ENCODE measurements at regions not wholly inside any gene's neighbourhood (a gene's known extent, or its start where the extent isn't known, plus 50 kb on each side); places are given as distances from the start of the nearest gene placed in this dataset.
"Not testable (repeated sequence)": the region's sequence is repeated elsewhere in the genome, so short reads cannot be mapped to it uniquely, and the experiment has no call there.

DNA sequence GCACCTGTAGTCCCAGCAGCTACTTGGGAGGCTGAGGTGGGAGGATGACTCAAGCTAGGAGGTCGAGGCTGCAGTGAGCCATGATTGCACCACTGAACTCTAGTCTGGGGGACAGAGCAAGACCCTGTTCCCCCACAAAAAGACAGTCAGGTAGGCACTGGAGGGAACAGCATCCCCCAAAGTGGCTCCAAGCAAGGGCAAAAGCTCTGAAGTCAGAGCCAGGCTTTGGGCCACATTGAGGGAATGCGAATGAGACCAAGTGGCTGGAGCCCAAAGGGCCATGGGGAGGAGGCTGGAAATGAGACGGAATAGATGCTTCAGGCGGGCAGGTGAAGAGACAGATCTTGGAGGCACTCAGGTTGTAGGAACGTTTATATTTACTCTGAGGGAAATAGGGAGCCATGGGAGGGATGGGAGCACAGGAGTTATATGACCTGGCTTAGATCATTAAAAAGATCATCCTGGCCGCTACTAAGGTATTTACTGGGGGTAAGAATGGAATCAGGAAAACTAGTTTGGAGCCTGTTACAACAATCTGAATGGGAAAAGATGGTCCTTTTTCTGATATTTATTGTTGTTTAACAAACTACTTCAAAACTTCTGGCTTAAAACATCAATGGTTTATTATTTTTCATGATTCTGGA, 229.6 kb upstream of the ZNF217 start:
- FAIRE-seq (no peak), DNase-seq (ENCODE audit: low spot score in 2 of 2) (no peak)

DNA sequence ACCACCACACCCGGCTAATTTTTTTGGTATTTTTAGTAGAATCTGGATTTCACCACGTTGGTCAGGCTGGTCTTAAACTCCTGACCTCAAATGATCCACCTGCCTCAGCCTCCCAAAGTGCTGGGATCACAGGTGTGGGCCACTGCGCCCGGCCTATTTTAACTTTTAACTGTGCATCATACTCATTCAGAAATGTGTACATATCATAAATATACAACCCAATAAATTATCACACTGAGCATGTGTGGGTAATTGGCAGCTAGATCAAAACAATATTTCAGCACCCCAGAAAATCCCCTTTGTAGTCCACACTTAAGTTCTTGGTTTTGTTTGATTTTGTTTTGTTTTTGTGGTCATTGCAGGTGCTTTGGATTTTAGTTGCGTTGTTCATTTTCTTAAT, 228.9 kb upstream of the ZNF217 start:
- DNase-seq (ENCODE audit: low spot score in 2 of 2) = no peak
- no peak for FAIRE-seq

DNA sequence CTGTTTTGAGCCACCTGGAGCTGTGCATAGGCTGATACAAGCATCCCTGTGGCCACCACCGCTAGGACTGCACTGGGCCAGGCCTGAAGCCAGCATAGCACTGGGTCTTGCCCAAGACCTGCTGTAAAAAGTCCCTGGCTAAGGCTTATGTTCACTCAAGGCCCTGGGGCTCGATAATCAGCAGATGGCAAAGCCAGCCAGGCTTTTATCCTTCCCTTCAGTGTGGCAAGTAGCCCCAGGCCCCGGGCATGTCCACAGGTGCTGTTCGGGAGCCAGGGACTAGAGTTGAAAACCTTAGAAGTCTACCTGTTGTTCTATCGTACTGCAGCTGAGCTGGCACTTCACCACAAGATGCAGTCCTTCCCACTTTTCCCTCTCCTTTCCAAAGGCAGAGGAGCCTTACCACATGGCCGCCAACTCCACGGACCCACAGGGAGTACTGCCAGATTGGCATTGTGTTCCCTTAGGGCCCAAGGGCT, 226.4 kb upstream of the ZNF217 start:
- FAIRE-seq (no peak), DNase-seq (ENCODE audit: low spot score in 2 of 2) (no peak)

DNA sequence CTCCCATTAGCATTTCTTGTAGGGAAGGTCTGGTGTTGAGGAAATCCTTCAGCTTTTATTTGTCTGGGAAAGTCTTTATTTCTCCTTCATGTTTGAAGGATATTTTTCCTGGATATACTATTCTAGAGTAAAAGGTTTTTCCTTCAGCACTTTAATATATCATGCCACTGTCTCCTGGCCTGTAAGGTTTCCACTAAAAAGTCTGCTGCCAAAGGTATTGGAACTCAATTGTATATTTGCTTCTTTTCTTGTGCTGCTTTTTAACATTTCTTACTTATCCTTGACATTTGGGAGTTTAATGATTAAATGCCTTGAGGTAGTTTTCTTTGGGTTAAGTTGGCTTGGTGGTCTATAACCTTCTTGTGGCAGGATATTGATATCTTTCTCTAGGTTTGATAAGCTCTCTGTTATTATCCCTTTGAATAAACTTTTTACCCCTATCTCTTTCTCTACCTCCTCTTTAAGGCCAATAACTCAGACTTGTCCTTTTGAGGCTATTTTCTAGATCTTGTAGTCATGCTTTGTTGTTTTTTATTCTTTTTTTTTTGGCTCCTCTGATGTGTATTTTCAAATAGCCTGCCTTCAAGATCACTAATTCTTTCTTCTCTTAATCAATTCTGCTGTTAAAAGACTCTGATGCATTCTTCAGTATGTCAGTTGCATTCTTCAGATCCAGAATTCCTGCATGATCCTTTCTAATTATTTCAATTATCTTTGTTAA, 225.0 kb upstream of the ZNF217 start:
- FAIRE-seq (no peak), DNase-seq (ENCODE audit: low spot score in 2 of 2) (no peak)

DNA sequence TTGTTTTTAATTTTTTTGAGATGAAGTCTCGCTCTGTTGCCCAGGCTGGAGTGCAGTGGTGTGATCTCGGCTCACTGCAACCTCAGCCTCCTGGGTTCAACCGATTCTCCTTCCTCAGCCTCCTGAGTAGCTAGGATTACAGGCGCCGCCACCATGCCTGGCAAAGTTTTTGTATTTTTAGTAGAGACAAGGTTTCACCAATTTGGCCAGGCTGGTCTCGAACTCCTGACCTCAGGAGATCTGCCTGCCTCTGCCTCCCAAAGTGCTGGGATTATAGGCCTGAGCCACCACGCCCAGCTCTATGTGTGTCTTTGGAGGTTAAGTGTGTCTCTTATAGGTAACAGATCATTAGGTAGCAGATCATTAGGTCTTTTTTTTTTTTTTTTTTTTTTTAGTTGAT, 223.9 kb upstream of the ZNF217 start:
- not testable (repeated sequence) for FAIRE-seq; DNase-seq (ENCODE audit: low spot score in 2 of 2)

DNA sequence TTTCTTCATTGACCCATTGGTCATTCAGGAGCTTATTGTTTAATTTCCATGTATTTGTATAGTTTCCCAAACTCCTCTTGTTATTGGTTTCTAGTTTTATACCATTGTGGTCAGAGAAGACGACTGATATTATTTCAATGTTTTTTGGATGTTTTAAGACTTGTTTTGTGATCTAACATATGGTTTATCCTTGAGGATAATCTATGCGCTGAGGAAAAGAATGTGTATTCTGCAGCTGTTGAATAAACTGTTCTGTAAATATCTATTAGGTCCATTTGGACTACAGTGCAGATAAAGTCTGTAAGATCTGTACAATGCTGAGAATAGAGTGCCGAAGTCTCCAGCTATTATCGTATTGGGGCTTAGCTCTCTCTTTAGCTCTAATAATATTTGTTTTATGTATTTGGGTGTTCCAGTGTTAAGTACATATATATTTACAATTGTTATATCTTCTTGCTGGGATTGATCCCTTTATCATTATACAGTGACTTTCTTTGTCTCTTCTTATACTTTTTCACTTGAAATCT, 223.3 kb upstream of the ZNF217 start:
- FAIRE-seq (no peak), DNase-seq (ENCODE audit: low spot score in 2 of 2) (no peak)

DNA sequence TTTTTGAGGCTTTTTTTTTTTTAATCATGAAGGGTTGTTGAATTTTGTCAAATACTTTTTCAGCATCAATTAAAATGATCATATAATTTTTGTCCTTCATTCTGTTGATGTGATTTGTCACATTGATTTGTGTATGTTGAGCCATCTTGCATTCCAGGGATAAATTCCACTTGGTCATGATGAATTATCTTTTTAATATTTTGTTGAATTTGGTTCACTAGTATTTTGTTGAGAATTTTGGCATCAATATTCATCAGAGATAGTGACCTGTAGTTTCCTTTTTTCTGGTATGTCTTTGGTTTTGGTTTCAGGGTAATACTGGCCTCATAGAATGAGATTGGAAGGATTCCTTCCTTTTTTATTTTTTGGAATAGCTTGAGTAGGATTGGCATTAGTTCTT, 221.9 kb upstream of the ZNF217 start:
- DNase-seq (ENCODE audit: low spot score in 2 of 2) = no peak
- FAIRE-seq = no peak

DNA sequence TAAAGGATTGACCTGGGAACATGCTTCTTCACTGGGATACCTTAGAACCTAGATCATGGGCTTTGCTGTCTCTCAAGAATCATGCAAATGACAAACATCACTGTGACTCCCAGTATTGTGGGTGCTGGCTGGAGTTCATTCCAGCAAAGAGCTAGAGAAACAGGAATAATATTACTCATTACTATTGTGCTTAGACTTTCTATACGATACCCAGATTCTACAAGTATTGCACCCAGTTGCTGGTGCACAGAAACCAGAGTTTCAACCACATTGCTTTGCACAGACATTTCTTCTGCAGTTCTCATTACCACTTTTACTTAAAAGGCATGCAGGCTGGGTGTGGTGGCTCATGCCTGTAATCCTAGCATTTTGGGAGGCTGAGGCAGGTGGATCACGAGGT, 220.4 kb upstream of the ZNF217 start:
- FAIRE-seq (no peak), DNase-seq (ENCODE audit: low spot score in 2 of 2) (no peak)

DNA sequence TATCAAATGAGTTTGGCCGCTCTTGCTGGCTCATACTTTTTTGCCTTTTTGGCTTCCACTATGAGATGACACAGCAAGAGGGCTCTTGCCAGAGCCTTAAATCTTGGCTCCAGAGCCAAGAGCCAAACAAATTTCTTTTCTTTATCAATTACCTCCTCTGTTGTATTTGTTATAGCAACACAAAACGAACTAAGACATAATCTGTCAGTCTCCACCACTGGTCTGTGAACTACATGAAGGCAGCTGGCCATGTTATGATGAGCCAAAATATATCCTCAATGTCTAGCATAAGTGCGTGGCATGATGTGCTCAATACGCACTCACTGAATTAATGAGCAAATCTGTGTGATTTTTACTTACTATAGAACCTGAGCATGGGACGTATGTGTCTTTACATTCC, 220.0 kb upstream of the ZNF217 start:
- FAIRE-seq (no peak), DNase-seq (ENCODE audit: low spot score in 2 of 2) (no peak)

DNA sequence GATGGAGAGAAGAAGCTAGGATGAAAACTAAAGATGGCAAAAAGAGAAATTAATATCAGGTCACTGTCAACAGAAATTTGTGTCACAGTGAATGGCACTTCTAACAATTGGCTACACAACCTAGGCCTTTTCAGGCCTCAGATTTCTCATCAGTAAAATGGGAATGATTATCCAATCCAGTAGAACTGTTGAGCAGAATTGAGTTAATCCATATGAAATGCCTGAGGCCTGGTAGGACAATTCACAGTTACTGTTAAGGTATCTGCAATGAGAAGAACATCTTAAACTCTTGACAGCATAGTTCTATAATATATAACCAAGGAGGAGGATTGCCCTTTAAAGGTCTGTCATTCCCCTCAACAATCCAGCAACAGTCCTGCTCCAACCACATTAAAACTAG, 217.9 kb upstream of the ZNF217 start:
- DNase-seq (ENCODE audit: low spot score in 2 of 2) (no peak), FAIRE-seq (no peak)

DNA sequence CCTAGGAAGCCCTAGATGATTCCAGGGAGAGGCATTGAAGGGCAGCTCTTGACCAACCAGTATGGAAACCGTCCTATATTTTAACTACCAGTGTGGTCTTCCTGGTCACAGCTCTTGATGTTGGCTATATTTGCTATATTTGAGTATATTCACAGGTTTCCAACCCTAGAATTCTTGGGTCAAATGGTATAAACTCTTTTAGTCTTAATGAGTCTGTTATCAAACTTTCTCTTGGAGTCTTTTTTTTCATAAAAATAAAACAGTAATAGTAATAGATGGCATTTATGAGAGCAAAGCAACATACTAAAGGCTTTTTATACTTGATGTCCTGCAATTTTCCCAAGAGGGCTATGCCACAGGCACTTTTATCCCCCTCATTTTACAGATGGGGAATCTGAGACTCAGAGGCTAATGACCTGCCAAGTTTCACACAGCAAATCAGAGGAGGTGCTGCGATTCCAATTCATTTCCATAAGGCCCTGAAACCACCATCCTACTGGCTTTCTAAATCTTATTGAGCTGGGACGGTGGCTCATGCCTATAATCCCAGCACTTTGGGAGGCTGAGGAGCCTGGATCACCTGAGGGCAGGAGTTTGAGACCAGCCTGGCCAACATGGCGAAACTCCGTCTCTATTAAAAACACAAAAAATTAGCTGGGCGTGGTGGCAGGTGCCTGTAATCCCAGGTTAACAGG, 217.2 kb upstream of the ZNF217 start:
- DNase-seq (ENCODE audit: low spot score in 2 of 2) (no peak), FAIRE-seq (no peak)

DNA sequence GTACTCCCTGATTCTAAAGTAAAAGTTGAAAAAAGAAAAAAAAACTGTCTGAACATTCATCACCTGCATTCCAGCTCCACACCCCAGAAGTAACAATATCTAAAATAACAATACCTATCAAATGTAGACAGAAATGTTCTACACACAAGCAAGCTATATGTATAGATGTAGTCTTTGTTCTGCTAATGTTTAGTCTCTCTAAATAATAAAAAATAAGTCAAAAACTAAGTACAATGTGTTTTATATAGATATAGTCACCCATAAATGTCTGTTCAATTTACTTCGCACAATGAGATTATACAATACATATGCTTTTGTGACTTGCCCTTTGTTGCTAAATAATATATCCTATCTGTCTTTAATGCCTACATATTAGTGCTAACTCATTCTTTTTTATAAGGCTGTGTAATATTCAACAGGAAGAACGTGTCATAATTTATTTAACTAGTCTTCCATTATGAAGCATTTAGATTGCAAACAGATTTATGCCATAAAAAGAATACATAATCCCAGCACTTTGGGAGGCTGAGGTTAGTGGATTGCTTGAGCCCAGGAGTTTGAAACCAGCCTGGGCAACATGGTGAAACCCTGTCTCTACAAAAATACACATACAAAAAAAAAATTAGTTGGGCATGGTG, 216.2 kb upstream of the ZNF217 start:
- FAIRE-seq = no peak

DNA sequence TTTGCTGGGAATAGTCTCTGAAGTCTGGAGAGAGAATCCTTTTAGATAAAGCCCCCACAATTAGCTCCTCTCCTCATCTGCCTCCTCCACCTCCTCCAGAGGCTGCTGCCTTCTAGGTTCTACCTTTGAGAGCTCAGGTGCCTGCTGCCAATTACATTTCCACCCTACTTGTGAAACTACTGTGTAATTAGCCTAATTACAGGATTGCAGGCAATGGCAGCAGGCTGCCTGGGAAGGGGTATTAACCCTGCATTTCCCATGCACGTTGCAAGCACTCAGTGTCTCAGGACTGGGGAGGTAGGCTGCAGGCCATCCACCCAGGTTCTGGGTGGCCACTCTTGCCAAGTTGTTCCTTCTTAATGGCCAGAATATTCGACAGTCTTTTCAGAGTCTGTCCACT, 215.6 kb upstream of the ZNF217 start:
- FAIRE-seq (no peak), DNase-seq (ENCODE audit: low spot score in 2 of 2) (no peak)

More for the DNA sequence above, 216.2 kb upstream of the ZNF217 start:
- no peak for DNase-seq (ENCODE audit: low spot score in 2 of 2)

DNA sequence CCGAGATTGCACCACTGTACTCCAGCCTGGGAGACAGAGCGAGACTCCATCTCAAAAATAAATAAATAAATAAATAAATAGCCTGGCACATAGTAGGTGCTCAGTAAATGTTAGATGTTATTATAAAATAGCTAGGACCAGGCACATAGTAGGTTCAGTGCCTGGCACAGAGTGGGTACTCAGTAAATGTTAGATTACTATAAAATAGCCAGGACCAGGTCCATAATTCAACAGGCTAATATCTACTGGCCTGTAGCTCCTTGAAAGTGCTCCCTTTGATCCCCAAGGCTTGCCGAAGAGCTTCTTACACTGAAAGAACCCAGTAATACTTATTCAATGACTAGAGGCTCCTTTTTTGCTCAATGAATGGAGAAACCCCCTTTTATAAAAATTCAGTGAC, 215.1 kb upstream of the ZNF217 start:
- FAIRE-seq (no peak), DNase-seq (ENCODE audit: low spot score in 2 of 2) (no peak)

DNA sequence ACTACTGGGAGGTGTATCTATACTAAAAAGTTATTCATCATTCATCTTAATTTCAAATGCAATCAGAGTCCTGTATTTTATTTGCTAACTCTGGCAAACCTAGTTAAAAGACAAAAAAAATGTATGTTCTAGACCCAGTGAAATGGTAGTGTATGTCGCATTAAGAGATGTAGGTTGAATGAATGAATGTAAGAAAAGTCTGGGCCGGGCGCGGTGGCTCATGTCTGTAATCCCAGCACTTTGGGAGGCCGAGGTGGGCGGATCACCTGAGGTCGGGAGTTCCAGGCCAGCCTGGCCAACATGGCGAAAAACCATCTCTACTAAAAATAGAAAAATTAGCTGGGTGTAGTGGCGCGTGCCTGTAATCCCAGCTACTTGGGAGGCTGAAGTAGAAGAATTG, 214.7 kb upstream of the ZNF217 start:
- not testable (repeated sequence) for DNase-seq (ENCODE audit: low spot score in 2 of 2); FAIRE-seq

DNA sequence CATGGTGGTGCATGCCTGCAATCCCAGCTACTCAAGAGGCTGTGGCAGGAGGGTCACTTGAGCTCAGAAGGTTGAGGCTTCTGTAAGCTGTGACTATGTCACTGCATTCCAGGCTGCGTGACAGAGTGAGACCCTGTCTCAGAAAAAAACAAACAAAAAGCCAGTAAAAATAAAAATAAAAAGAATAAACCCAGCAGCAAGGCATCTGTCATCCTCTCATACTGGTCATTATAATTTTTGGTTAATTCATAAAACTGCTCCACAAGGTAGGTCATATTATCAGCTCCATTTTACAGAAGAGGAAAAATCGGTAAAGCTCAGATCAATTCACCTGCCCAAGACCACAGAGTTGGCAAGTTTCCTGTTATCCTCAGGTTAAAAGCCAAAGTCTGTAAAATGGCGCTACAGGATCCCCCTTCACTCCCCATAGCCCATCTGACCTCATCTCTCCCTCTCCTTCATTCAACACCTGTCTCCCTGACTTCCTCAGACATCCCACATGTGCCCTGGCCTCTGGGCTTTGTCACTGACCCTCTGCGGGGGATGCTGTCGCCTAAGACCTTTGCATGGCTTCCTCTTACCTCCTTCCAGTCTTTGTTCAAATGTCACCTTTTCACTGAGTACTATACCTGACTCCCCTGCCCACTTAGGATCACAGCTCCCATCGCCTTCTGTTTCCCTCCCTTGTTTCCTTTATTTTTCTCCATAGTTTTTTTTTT, 213.2 kb upstream of the ZNF217 start:
- no peak for FAIRE-seq
- DNase-seq (ENCODE audit: low spot score in 2 of 2) = no peak

DNA sequence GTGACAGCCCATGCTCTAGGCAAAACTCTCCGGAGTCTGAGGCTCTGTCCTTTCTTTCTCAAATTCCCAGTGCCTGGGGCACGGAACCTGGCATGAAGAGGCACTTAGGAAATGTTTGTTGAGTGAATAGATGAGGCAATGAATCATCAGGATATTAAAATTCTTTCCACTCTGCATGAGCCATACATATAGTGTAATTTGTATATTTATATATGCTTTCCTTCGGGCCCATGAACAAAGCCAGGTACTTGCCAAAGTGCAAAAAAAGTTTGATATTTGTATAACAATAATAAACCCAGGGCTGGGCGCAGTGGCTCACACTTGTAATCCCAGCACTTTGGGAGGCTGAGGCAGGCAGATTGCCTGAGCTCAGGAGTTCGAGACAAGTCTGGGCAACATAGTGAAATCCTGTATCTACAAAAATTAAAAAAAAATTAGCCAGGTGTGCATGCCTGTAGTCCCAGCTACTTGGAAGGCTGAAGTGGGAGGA, 212.3 kb upstream of the ZNF217 start:
- no peak for FAIRE-seq
- DNase-seq (ENCODE audit: low spot score in 2 of 2) = no peak

DNA sequence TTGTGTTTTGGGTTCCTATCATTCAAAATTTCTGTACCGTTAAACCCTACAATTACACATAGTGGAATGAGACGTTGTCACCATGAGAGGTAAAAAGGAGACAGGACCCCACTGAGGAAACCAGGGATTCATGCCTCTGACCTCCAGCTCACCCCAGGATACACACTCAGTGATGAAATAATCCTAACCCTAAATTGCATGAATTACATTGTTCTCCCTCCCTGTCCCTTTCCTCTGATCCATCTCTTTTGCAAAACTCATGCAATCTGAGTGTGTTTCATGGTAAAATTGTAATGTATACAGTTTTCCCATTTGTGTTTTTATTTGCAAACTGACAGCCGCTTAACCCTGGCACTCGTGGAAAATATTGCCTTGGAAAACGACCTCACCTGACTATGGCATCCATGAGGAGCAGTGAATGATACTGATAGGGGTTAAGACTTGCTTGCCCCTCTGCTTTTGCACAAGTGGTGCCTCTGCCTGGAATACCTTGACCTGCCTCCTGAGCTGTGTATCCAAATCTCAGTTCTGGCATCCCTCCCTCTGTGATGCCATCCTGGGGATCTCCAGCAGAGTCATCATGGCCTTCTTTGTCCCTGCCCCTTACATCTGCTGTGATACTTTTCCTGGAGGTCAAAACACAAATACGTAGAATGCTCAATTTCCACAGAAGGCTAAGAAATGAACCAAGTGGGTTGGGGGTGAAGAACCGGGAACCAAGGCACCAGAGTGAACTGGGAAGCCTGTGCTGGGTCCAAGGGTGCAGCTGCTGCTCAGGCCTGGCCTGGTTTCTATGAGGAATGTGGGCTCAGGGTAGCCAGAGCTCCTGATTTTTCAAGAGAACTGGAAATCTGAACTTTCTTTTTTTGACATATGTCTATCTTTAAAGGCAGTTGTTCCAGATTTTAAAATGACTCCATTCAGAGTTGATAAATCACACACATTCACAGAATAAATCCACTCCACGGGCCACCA, 211.6 kb upstream of the ZNF217 start:
- no peak for DNase-seq (ENCODE audit: low spot score in 2 of 2)
- no peak for FAIRE-seq

DNA sequence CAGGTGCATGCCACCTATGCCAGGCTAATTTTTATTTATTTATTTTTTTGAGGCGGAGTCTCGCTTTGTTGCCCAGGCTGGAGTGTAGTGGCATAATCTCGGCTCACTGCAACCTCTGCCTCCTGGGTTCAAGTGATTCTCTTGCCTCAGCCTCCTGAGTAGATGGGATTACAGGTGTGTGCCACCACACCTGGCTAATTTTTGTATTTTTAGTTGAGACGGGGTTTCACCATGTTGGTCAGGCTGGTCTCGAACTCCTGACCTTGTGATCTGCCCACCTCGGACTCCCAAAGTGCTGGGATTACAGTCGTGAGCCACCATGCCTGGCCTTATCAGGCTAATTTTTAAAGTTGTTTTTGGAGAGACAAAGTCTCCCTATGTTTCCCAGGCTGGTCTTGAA, 210.7 kb upstream of the ZNF217 start:
- not testable (repeated sequence) for FAIRE-seq; DNase-seq (ENCODE audit: low spot score in 2 of 2)

Measured in frontal cortex (tissue), 3 donors.